ENCODE measurements at regions not wholly inside any gene's neighbourhood (a gene's known extent, or its start where the extent isn't known, plus 50 kb on each side); places are given as distances from the start of the nearest gene placed in this dataset.
"Not testable (repeated sequence)": the region's sequence is repeated elsewhere in the genome, so short reads cannot be mapped to it uniquely, and the experiment has no call there.

- no peak for DNase-seq
Measured at GRCh38 chr12:88931598-88931997, 351.3 kb upstream of the KITLG start.

- DNase-seq, result no peak
Measured at GRCh38 chr12:88925454-88925853, 345.2 kb upstream of the KITLG start.

- no peak for DNase-seq
Measured at GRCh38 chr12:88924162-88924561, 343.9 kb upstream of the KITLG start.

- no peak for DNase-seq
Measured at GRCh38 chr12:88923631-88924030, 343.4 kb upstream of the KITLG start.

- DNase-seq, result no peak
Measured at GRCh38 chr12:88922816-88923215, 342.5 kb upstream of the KITLG start.

GRCh38 chr12:88921890-88922532, 341.7 kb upstream of the KITLG start:
- no peak for DNase-seq

GRCh38 chr12:88921434-88921833, 341.2 kb upstream of the KITLG start:
- no peak for DNase-seq

GRCh38 chr12:88918161-88918560, 337.9 kb upstream of the KITLG start:
- DNase-seq, result no peak

- no peak for DNase-seq
Measured at GRCh38 chr12:88914967-88915366, 334.7 kb upstream of the KITLG start.

GRCh38 chr12:88909510-88909909, 329.2 kb upstream of the KITLG start:
- no peak for DNase-seq

- no peak for DNase-seq
Measured at GRCh38 chr12:88908345-88908744, 328.1 kb upstream of the KITLG start.

- DNase-seq, result no peak
Measured at GRCh38 chr12:88904705-88905104, 324.4 kb upstream of the KITLG start.

GRCh38 chr12:88903333-88903732, 323.1 kb upstream of the KITLG start:
- no peak for DNase-seq

- DNase-seq, result no peak
Measured at GRCh38 chr12:88897723-88898122, 317.5 kb upstream of the KITLG start.

GRCh38 chr12:88896958-88897357, 316.7 kb upstream of the KITLG start:
- no peak for DNase-seq

- DNase-seq, result no peak
Measured at GRCh38 chr12:88895634-88896033, 315.4 kb upstream of the KITLG start.

- DNase-seq, result no peak
Measured at GRCh38 chr12:88893801-88894200, 313.5 kb upstream of the KITLG start.

- not testable (repeated sequence) for DNase-seq
Measured at GRCh38 chr12:88891434-88891833, 311.2 kb upstream of the KITLG start.

- no peak for DNase-seq
Measured at GRCh38 chr12:88889326-88890110, 309.2 kb upstream of the KITLG start.

GRCh38 chr12:88884600-88884999, 304.3 kb upstream of the KITLG start:
- no peak for DNase-seq

GRCh38 chr12:88882662-88883061, 302.4 kb upstream of the KITLG start:
- DNase-seq, result no peak

GRCh38 chr12:88880051-88880450, 299.8 kb upstream of the KITLG start:
- no peak for DNase-seq

GRCh38 chr12:88878295-88878694, 298.0 kb upstream of the KITLG start:
- DNase-seq, result no peak

GRCh38 chr12:88876857-88877256, 296.6 kb upstream of the KITLG start:
- DNase-seq, result no peak
